DND-41 (cell line): ENCODE measurements at regions not wholly inside any gene's neighbourhood (a gene's known extent, or its start where the extent isn't known, plus 50 kb on each side); places are given as distances from the start of the nearest gene placed in this dataset.

Experiments
- EZH2 ChIP-seq: IDR thresholded peaks from 3 replicates; pipeline ENCODE4 v1.6.1; 2012; ENCODE audit warnings: borderline replicate concordance, low read depth, mild to moderate bottlenecking, moderate library complexity, low read length, inconsistent platforms; ENCODE audit not compliant: severe bottlenecking
- TF ChIP-seq, protein P1 (sequence below): IDR thresholded peaks from 2 replicates; pipeline ENCODE4 v1.5.1; 2012; ENCODE audit warnings: borderline replicate concordance, low read length, moderate library complexity, mild to moderate bottlenecking; ENCODE audit not compliant: poor library complexity, severe bottlenecking; ENCODE audit errors: extremely low read depth

DNA sequence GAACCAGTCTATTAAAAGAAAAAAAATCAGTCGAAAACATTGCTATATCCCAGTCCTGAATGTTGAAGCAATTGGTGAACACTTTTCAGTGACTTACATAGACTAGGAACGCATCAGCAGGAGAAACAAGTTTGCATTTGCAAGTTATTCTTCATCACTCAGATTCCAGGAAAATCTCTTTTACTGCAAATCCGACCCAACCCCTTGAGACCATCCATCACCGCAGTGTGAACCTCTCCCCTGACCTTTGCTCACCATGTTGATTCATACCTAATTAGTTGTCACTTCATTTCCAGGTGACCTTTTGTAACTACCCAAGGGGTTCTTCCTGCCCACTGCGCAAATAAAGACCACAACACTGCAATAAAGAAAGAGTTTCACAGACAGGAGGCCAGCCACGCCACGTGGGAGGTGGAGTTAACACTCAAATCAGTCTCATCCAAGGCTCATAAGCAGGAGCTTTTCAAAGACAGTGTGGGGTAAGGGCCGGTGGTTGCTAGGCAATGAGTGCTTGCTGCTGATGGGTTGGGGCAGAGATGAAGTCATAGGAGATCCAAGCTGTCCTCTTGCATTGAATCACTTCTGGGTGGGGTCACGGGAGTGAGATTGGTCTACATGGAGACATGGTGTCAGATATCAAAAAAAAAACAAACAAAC lies 241.3 kb upstream of the TMEM132C start:
- TF ChIP-seq, protein P1, sequence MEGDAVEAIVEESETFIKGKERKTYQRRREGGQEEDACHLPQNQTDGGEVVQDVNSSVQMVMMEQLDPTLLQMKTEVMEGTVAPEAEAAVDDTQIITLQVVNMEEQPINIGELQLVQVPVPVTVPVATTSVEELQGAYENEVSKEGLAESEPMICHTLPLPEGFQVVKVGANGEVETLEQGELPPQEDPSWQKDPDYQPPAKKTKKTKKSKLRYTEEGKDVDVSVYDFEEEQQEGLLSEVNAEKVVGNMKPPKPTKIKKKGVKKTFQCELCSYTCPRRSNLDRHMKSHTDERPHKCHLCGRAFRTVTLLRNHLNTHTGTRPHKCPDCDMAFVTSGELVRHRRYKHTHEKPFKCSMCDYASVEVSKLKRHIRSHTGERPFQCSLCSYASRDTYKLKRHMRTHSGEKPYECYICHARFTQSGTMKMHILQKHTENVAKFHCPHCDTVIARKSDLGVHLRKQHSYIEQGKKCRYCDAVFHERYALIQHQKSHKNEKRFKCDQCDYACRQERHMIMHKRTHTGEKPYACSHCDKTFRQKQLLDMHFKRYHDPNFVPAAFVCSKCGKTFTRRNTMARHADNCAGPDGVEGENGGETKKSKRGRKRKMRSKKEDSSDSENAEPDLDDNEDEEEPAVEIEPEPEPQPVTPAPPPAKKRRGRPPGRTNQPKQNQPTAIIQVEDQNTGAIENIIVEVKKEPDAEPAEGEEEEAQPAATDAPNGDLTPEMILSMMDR, result no peak
- TF ChIP-seq EZH2, result no peak
